ENCODE measurements at regions not wholly inside any gene's neighbourhood (a gene's known extent, or its start where the extent isn't known, plus 50 kb on each side); places are given as distances from the start of the nearest gene placed in this dataset.

GRCh38 chr5:60332244-60333004 is 367.5 kb downstream of the DEPDC1B start:
- no peak for TF ChIP-seq EZH2phosphoT487 (IDR thresholded peaks at IDR 0.05; ENCODE audit: low read depth, severe bottlenecking, unreplicated experiment)
- TF ChIP-seq EZH2 (IDR thresholded peaks at IDR 0.05; ENCODE audit: borderline replicate concordance) = no peak
